ENCODE measurements at regions not wholly inside any gene's neighbourhood (a gene's known extent, or its start where the extent isn't known, plus 50 kb on each side); places are given as distances from the start of the nearest gene placed in this dataset.

GRCh38 chr5:5782402-5782801, 359.9 kb downstream of the ICE1 start:
- TF ChIP-seq CTCF (conservative IDR thresholded peaks at IDR 0.05 in 1 of 2, IDR thresholded peaks at IDR 0.05 in 1 of 2; ENCODE audit: extremely low read depth in 1 of 2, insufficient read depth in 1 of 2, low read depth in 1 of 2, low read length in 2 of 2) (no peak), EZH2 (IDR thresholded peaks at IDR 0.05; ENCODE audit: borderline replicate concordance, low read length) (no peak)

All from mammary epithelial cell (primary cell).